ENCODE measurements at regions not wholly inside any gene's neighbourhood (a gene's known extent, or its start where the extent isn't known, plus 50 kb on each side); places are given as distances from the start of the nearest gene placed in this dataset.

- RAD21 ChIA-PET (ENCODE audit: unreplicated experiment) = no interaction called here
- H3K9me3 ChIP-seq (replicated peaks; ENCODE audit: control insufficient read depth, insufficient read depth, low read length) = no peaks in the 10 kb centered on the region
- DNase-seq (ENCODE audit: low read depth, low spot score) (no peak), ATAC-seq (no peak), FAIRE-seq (no peak)
- BruUV-seq (replicated peaks) = no TSS peak
- no peak overlapping the region for H3K4me2 ChIP-seq (ENCODE audit: control insufficient read depth, insufficient read depth)
- H3K36me3 ChIP-seq (ENCODE audit: control insufficient read depth in 2 of 2, insufficient read depth in 2 of 2, low read length in 1 of 2) = no peaks in the 10 kb centered on the region
- intact Hi-C loops (cut with micrococcal nuclease; ENCODE audit: unreplicated experiment) (no loop called here), in situ Hi-C loops (cut with MboI) (no loop called here)
- no peaks in the 10 kb centered on the region for H4K20me1 ChIP-seq (ENCODE audit: control insufficient read depth, insufficient read depth)
- H3K4me3 ChIP-seq = no peak overlapping the region
- WGBS (ENCODE audit: insufficient coverage, insufficient replicate concordance, low lambda C conversion rate, missing lambda C conversion rate) = 0% methylated on average over 1 of the region's 1 CpG
- no peaks in the 10 kb centered on the region for H3K79me2 ChIP-seq (ENCODE audit: control insufficient read depth, insufficient read depth, low read length)
- no peaks in the 10 kb centered on the region for H3K4me1 ChIP-seq (ENCODE audit: control insufficient read depth, insufficient read depth, low read length)
- H2AFZ ChIP-seq (ENCODE audit: control insufficient read depth, low read depth, low read length) = no peak overlapping the region
- H3K9ac ChIP-seq (ENCODE audit: control insufficient read depth, insufficient read depth, low read length) = no peak overlapping the region
- no peak overlapping the region for H3K27ac ChIP-seq (ENCODE audit: control insufficient read depth, insufficient read depth)
- POLR2A ChIA-PET = interaction anchor here (0.7 kb wide), 1 partner anchor 188 kb away, joined by 6 read pairs; no protein-coding TSS in a partner anchor
- H3K27me3 ChIP-seq (replicated peaks in 1 of 2; ENCODE audit: control insufficient read depth in 2 of 2, insufficient read depth in 2 of 2, low read length in 1 of 2) = no peaks in the 10 kb centered on the region
- CTCF ChIA-PET = no interaction called here
- SMC1A ChIA-PET (ENCODE audit: uncharacterized antibody, unreplicated experiment) = no interaction called here
- TF ChIP-seq, protein P1, sequence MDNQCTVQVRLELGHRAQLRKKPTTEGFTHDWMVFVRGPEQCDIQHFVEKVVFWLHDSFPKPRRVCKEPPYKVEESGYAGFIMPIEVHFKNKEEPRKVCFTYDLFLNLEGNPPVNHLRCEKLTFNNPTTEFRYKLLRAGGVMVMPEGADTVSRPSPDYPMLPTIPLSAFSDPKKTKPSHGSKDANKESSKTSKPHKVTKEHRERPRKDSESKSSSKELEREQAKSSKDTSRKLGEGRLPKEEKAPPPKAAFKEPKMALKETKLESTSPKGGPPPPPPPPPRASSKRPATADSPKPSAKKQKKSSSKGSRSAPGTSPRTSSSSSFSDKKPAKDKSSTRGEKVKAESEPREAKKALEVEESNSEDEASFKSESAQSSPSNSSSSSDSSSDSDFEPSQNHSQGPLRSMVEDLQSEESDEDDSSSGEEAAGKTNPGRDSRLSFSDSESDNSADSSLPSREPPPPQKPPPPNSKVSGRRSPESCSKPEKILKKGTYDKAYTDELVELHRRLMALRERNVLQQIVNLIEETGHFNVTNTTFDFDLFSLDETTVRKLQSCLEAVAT (IDR thresholded peaks at IDR 0.05) = no peak
- no peak for TF ChIP-seq MAX (IDR thresholded peaks at IDR 0.05; ENCODE audit: low read depth, low read length)
- TF ChIP-seq ZNF207 (IDR thresholded peaks at IDR 0.05; ENCODE audit: borderline replicate concordance) = no peak
- TF ChIP-seq NFIC (IDR thresholded peaks at IDR 0.05; ENCODE audit: low read depth, low read length) = no peak
- TF ChIP-seq BRCA1 (IDR thresholded peaks at IDR 0.05; ENCODE audit: low read depth, low read length) = no peak
- no peak for TF ChIP-seq MTA3 (IDR thresholded peaks at IDR 0.05; ENCODE audit: borderline replicate concordance, low read length)
- no peak for TF ChIP-seq GATAD2B (conservative IDR thresholded peaks at IDR 0.05; ENCODE audit: low read depth)
- TF ChIP-seq, protein P2, sequence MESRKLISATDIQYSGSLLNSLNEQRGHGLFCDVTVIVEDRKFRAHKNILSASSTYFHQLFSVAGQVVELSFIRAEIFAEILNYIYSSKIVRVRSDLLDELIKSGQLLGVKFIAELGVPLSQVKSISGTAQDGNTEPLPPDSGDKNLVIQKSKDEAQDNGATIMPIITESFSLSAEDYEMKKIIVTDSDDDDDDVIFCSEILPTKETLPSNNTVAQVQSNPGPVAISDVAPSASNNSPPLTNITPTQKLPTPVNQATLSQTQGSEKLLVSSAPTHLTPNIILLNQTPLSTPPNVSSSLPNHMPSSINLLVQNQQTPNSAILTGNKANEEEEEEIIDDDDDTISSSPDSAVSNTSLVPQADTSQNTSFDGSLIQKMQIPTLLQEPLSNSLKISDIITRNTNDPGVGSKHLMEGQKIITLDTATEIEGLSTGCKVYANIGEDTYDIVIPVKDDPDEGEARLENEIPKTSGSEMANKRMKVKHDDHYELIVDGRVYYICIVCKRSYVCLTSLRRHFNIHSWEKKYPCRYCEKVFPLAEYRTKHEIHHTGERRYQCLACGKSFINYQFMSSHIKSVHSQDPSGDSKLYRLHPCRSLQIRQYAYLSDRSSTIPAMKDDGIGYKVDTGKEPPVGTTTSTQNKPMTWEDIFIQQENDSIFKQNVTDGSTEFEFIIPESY (IDR thresholded peaks at IDR 0.05) = no peak
- no peak for TF ChIP-seq RUNX3 (IDR thresholded peaks at IDR 0.05; ENCODE audit: low read length)
- TF ChIP-seq ZBTB40 (IDR thresholded peaks at IDR 0.05; ENCODE audit: borderline replicate concordance) = no peak
- no peak for TF ChIP-seq ZNF217 (IDR thresholded peaks at IDR 0.05)
- TF ChIP-seq, protein P3, sequence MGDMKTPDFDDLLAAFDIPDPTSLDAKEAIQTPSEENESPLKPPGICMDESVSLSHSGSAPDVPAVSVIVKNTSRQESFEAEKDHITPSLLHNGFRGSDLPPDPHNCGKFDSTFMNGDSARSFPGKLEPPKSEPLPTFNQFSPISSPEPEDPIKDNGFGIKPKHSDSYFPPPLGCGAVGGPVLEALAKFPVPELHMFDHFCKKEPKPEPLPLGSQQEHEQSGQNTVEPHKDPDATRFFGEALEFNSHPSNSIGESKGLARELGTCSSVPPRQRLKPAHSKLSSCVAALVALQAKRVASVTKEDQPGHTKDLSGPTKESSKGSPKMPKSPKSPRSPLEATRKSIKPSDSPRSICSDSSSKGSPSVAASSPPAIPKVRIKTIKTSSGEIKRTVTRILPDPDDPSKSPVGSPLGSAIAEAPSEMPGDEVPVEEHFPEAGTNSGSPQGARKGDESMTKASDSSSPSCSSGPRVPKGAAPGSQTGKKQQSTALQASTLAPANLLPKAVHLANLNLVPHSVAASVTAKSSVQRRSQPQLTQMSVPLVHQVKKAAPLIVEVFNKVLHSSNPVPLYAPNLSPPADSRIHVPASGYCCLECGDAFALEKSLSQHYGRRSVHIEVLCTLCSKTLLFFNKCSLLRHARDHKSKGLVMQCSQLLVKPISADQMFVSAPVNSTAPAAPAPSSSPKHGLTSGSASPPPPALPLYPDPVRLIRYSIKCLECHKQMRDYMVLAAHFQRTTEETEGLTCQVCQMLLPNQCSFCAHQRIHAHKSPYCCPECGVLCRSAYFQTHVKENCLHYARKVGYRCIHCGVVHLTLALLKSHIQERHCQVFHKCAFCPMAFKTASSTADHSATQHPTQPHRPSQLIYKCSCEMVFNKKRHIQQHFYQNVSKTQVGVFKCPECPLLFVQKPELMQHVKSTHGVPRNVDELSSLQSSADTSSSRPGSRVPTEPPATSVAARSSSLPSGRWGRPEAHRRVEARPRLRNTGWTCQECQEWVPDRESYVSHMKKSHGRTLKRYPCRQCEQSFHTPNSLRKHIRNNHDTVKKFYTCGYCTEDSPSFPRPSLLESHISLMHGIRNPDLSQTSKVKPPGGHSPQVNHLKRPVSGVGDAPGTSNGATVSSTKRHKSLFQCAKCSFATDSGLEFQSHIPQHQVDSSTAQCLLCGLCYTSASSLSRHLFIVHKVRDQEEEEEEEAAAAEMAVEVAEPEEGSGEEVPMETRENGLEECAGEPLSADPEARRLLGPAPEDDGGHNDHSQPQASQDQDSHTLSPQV (IDR thresholded peaks at IDR 0.05) = no peak
Observed at GRCh38 chr10:9800011-9800410, 1217.7 kb upstream of the CELF2 start.
